HL-60 (cell line): ENCODE measurements at regions not wholly inside any gene's neighbourhood (a gene's known extent, or its start where the extent isn't known, plus 50 kb on each side); places are given as distances from the start of the nearest gene placed in this dataset.

Experiments used
- POLR2AphosphoS5 ChIP-seq: IDR thresholded peaks from 2 replicates; pipeline ENCODE4 v1.6.1; 2012; ENCODE audit warnings: low read depth
- TF ChIP-seq, protein P1 (sequence below): IDR thresholded peaks from one replicate; pipeline ENCODE4 v1.5.1; 2011; ENCODE audit warnings: low read length, control low read depth, inconsistent platforms; ENCODE audit not compliant: insufficient read depth

DNA sequence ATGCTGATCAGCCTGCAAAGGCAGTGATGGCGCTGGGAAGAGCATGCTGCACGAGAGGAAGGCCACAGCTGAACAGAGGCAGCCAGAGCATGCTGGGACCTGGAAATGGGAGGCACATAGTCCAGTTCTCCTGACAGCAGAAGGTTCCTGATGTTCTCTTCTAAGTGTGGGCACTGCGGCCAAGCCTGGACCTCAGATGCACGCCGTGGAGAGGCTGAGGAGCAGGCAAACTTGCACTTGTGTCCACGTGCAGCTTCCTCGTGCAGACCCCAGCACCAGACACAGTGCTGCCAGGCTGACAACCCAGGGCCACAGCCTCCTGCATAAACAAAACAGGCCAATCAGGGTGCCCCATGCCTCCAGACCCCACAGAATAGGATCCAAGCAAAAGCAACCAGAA, 93.5 kb upstream of the LANCL2 start:
- TF ChIP-seq, protein P1, sequence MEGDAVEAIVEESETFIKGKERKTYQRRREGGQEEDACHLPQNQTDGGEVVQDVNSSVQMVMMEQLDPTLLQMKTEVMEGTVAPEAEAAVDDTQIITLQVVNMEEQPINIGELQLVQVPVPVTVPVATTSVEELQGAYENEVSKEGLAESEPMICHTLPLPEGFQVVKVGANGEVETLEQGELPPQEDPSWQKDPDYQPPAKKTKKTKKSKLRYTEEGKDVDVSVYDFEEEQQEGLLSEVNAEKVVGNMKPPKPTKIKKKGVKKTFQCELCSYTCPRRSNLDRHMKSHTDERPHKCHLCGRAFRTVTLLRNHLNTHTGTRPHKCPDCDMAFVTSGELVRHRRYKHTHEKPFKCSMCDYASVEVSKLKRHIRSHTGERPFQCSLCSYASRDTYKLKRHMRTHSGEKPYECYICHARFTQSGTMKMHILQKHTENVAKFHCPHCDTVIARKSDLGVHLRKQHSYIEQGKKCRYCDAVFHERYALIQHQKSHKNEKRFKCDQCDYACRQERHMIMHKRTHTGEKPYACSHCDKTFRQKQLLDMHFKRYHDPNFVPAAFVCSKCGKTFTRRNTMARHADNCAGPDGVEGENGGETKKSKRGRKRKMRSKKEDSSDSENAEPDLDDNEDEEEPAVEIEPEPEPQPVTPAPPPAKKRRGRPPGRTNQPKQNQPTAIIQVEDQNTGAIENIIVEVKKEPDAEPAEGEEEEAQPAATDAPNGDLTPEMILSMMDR: no peak
- no peak for TF ChIP-seq POLR2AphosphoS5
